CD4-positive, alpha-beta T cell treated with Interferon gamma for 1 hour (primary cell): ENCODE measurements at regions not wholly inside any gene's neighbourhood (a gene's known extent, or its start where the extent isn't known, plus 50 kb on each side); places are given as distances from the start of the nearest gene placed in this dataset.
"Not testable (repeated sequence)": the region's sequence is repeated elsewhere in the genome, so short reads cannot be mapped to it uniquely, and the experiment has no call there.

ENCODE experiments used
- DNase-seq: peaks from one replicate; pipeline ENCODE4 v3.0.0-alpha.2; 2020

- DNase-seq = no peak
Observed at GRCh38 chr10:60564475-60564874, 174.8 kb upstream of the ANK3 start.

- DNase-seq = no peak
Observed at GRCh38 chr10:60560451-60560850, 170.8 kb upstream of the ANK3 start.

DNA sequence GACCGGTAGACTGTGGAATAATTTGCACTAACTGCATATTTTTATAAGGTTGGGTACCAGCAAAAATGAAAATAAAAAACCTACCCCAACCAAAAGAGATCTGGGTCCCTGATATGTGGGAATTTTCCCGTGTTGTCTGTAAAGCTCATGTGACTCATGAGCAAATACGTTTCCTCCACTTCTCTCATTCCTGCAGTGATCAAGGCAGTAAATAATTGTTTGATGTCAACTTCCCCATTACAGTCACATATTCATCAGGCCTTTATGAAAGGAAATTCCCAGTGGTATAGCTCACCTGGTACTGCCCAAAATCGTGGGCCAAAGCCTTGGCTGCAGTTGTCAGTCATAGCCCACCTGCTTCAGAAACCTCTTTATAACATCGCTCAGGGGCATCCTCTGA, 166.0 kb upstream of the ANK3 start:
- DNase-seq = no peak

- no peak for DNase-seq
Observed at GRCh38 chr10:60549686-60550085, 160.0 kb upstream of the ANK3 start.

DNA sequence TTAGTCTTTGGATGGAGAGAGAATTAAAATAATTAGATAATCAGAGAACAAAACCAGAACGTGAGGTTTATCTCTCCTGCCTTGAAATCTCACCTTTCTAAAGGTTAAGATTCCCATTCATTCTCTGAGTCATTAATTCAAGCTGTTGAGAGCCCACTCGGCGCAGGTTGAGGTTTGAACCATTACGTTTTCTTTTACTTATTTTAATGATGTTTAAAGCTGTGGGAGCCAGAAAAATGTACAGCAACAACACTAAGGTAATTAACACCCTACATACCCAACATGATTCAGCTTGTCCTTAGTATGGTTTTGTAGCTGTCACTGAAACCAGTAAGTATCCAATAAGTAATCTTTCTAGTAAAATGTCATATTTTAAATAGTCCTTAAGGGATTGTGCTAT, 153.0 kb upstream of the ANK3 start:
- DNase-seq = no peak

- no peak for DNase-seq
Observed at GRCh38 chr10:60541451-60541850, 151.8 kb upstream of the ANK3 start.

GRCh38 chr10:60537697-60538096, 148.0 kb upstream of the ANK3 start:
- DNase-seq = no peak

- DNase-seq = no peak
Observed at GRCh38 chr10:60536529-60537114, 146.9 kb upstream of the ANK3 start.

DNA sequence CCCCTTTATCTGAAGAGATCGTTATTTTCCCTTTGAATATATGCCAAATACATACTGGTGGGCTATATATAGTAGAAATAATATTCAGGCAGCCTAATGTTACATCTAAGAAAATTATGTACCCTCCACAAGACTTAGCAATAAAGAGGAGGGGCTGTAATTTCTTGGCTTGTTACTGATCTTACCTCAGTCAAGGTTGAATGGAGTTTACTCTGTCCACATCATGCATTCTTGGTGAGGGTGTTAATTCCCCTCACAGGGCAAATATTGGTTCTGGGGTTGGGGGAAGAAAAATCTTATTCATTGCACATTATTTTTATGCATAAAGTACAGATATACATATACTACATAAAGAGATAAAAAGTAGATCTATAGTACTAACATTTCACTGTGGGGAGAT, 145.8 kb upstream of the ANK3 start:
- DNase-seq = no peak

- no peak for DNase-seq
Observed at GRCh38 chr10:60534761-60535389, 145.2 kb upstream of the ANK3 start.

GRCh38 chr10:60532696-60533468, 143.2 kb upstream of the ANK3 start:
- no peak for DNase-seq

DNA sequence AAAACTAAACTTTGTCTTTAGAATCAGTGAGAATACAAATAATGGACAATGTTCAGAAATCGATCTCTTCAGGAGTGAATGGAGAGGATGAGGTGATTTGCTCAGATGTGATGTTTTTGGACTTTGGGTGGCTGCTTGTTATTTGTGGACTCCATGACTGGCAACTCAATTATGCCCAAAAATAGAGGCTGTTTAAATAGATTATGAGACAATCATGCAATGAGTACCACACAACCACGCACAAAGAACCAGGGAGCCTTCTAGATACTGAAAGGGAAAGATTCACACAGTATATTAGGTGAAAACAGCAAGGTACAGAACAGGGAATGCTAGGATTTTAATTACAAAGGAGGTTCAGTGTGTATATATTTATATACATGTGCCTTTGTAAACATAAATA, 141.3 kb upstream of the ANK3 start:
- no peak for DNase-seq

DNA sequence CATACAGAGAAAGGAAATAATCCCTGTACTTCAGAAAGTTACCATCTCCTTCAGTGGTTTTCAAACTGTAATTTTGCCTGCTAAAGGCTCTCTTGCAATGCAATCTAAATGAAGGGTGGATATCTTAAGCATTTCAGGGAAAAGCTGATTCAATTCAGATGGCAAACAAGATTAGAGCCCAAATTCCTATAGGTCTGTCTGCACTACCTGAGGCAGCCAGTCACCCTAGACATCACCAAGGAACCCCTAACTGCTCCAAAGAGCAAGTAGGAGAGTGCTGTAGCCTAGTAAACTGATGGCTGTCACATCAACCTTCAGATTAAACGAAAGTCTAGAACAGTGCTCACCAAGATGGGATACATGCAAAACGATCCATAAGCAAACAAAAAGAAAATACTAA, 138.0 kb upstream of the ANK3 start:
- DNase-seq = no peak

DNA sequence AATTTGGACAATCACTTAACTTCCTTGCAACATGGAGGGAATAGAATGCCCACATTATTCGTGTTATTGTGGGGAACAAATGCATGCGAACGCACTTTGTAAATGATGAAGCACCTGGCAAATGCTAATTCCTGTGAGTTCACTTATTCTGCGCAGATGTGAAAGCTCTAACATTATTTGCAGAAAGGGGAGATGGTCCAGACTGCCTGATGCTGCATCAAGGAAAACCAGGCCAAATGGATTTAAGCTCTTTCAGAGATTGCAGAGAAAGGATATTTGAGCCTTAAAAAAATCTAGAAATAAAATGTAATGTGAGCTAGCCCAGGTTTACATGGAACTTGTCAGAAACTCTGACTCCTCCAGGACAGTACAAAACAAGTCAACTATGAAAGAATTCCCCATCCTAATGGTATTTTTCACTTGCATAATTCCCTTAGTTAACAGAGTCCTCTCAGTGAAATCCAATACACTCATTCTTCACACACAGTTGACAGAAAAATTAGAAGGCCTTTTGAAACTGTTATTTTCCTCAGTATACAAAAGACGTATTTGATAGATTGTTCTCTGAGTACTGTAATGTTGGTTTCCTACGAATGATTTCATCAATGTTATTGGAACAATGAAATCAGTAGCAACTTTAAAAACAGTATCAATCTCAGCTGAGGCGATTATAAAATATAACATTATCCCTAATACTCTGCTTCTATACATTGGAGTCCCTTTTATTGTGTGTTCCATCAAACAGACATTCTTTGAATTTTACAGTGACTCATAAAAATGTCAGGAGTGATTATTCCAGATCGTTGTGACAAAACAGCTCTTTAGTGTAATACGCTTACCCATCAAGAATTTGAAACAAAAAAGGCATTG, 136.3 kb upstream of the ANK3 start:
- DNase-seq = no peak

GRCh38 chr10:60524541-60524940, 134.9 kb upstream of the ANK3 start:
- no peak for DNase-seq

- DNase-seq = not testable (repeated sequence)
Observed at GRCh38 chr10:60523371-60523770, 133.7 kb upstream of the ANK3 start.

GRCh38 chr10:60522617-60523016, 132.9 kb upstream of the ANK3 start:
- DNase-seq = no peak

GRCh38 chr10:60521974-60522405, 132.3 kb upstream of the ANK3 start:
- no peak for DNase-seq

DNA sequence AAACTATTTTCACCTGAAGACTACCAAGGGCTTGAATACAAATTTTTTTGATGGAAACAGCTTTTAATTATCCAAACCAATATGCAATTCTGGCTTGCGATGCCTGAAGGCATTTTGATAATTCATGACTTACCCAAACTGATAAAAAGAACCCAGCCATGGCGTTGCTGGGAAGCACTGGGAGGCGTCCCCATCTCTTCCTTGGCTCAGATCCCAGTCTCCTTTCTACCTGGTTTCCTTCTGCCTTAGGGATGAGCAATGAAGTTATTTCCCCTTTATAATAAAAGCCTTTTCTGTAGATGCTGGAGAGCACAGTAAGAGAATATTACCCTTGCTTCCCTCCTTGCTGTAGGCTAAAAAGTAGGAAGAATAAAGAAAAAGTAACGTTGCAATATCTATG, 129.1 kb upstream of the ANK3 start:
- no peak for DNase-seq

DNA sequence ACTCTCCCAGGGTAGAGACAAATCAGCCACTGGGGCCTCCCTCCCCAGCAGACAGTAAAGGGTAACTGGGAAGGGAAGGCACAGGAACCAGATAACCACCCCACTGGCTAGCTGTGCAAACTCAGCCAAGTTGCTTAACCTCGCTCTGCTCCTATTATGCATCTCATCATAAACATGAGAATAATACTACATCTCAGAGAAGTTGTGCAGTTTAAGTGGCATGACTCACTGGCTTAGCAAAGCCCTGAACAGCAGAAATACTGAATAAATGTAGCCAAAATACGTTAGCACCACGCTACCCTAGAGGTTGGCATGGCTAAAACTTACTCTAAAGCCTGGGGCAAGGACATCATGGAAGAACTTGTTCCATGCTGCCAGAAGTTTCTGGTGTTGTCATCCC, 128.1 kb upstream of the ANK3 start:
- DNase-seq = no peak

- no peak for DNase-seq
Observed at GRCh38 chr10:60513281-60513680, 123.6 kb upstream of the ANK3 start.

- DNase-seq = no peak
Observed at GRCh38 chr10:60511477-60512229, 122.0 kb upstream of the ANK3 start.

- no peak for DNase-seq
Observed at GRCh38 chr10:60508831-60509230, 119.2 kb upstream of the ANK3 start.
